GM18517 (cell line): ENCODE measurements at regions not wholly inside any gene's neighbourhood (a gene's known extent, or its start where the extent isn't known, plus 50 kb on each side); places are given as distances from the start of the nearest gene placed in this dataset.

ENCODE experiments used
- ATAC-seq: cut with Tn5 transposase; IDR thresholded peaks from one replicate; pipeline ENCODE4 v1.9.1; 2021; ENCODE audit warnings: mild to moderate bottlenecking, moderate library complexity; ENCODE audit not compliant: unreplicated experiment

GRCh38 chr12:24023081-24023480 lies 73.6 kb upstream of the SOX5 start:
- ATAC-seq: no peak

GRCh38 chr12:24021164-24021502 lies 71.7 kb upstream of the SOX5 start:
- ATAC-seq: no peak

- ATAC-seq: no peak
Measured at GRCh38 chr12:24020397-24021163, 71.1 kb upstream of the SOX5 start.

GRCh38 chr12:24015833-24016160 lies 66.3 kb upstream of the SOX5 start:
- ATAC-seq: no peak

GRCh38 chr12:24014915-24015832 lies 65.7 kb upstream of the SOX5 start:
- no peak for ATAC-seq

- ATAC-seq: no peak
Measured at GRCh38 chr12:24014240-24014639, 64.8 kb upstream of the SOX5 start.

- ATAC-seq: no peak
Measured at GRCh38 chr12:24012528-24012927, 63.1 kb upstream of the SOX5 start.

GRCh38 chr12:24011927-24012507 lies 62.5 kb upstream of the SOX5 start:
- no peak for ATAC-seq

- ATAC-seq: no peak
Measured at GRCh38 chr12:24008166-24008565, 58.7 kb upstream of the SOX5 start.
